Karpas-422 (cell line): ENCODE measurements at regions not wholly inside any gene's neighbourhood (a gene's known extent, or its start where the extent isn't known, plus 50 kb on each side); places are given as distances from the start of the nearest gene placed in this dataset.

ENCODE experiments used
- DNase-seq: peaks from one replicate; pipeline ENCODE4 v3.0.0-alpha.2; 2015
- H2AFZ ChIP-seq: fragments of 200-600 bp; sonication (generic); 2 replicates; pipeline ENCODE4 v1.6.1; 2014; ENCODE audit warnings: antibody characterized with exemption, low read length, mixed read lengths
- H3K27ac ChIP-seq: fragments of 200-600 bp; sonication (generic); 2 replicates; pipeline ENCODE4 v1.5.1; 2014; ENCODE audit warnings: mild to moderate bottlenecking, low read length, moderate library complexity
- H3K27me3 ChIP-seq: fragments of 200-600 bp; sonication (generic); 2 replicates; pipeline ENCODE4 v1.6.1; 2014; ENCODE audit warnings: low read length, mixed read lengths
- H3K36me3 ChIP-seq: fragments of 200-600 bp; sonication (generic); 2 replicates; pipeline ENCODE4 v1.6.1; 2014; ENCODE audit warnings: low read length, mixed read lengths; ENCODE audit not compliant: insufficient read depth
- H3K4me1 ChIP-seq: fragments of 200-600 bp; sonication (generic); 2 replicates; pipeline ENCODE4 v1.6.1; 2014; ENCODE audit warnings: mild to moderate bottlenecking, low read length, mixed read lengths
- H3K4me2 ChIP-seq: fragments of 200-600 bp; sonication (generic); 2 replicates; pipeline ENCODE4 v1.6.1; 2014; ENCODE audit warnings: low read length, low read depth, mild to moderate bottlenecking; ENCODE audit not compliant: poor library complexity, severe bottlenecking
- H3K4me3 ChIP-seq: fragments of 200-600 bp; sonication (generic); 2 replicates; pipeline ENCODE4 v1.5.1; 2014; ENCODE audit warnings: mild to moderate bottlenecking, antibody characterized with exemption, low read length, mixed read lengths
- H3K79me2 ChIP-seq: fragments of 200-600 bp; sonication (generic); 2 replicates; pipeline ENCODE4 v1.6.1; 2014; ENCODE audit warnings: mild to moderate bottlenecking, low read length, mixed read lengths
- H3K9ac ChIP-seq: fragments of 200-600 bp; sonication (generic); 2 replicates; pipeline ENCODE4 v1.6.0; 2014; ENCODE audit warnings: low read length
- H3K9me2 ChIP-seq: fragments of 200-600 bp; sonication (generic), shearing (Covaris generic); replicated peaks from 2 replicates; pipeline ENCODE4 v1.6.0; 2014; ENCODE audit warnings: mild to moderate bottlenecking, low read length, moderate library complexity; ENCODE audit not compliant: insufficient read depth
- H3K9me3 ChIP-seq: fragments of 300-700, 200-600 bp; sonication (generic); 2 replicates; pipeline ENCODE4 v1.6.1; 2014; ENCODE audit warnings: low read length, mixed read lengths
- H4K20me1 ChIP-seq: fragments of 200-600 bp; sonication (generic); 2 replicates; pipeline ENCODE4 v1.6.1; 2014; ENCODE audit warnings: mild to moderate bottlenecking, antibody characterized with exemption, low read length, low read depth; ENCODE audit not compliant: insufficient read depth

- Histone ChIP-seq H3K9ac (no peak overlapping the region), H3K4me2 (no peak overlapping the region), H3K27ac (no peak overlapping the region), H3K4me3 (no peak overlapping the region), H3K9me2 (no peaks in the 10 kb centered on the region), H4K20me1 (no peaks in the 10 kb centered on the region), H2AFZ (no peak overlapping the region), H3K36me3 (no peaks in the 10 kb centered on the region), H3K27me3 (no peaks in the 10 kb centered on the region), H3K79me2 (no peaks in the 10 kb centered on the region), H3K4me1 (no peaks in the 10 kb centered on the region), H3K9me3 (no peaks in the 10 kb centered on the region)
- no peak for DNase-seq
Observed at GRCh38 chrX:22376369-22376768, 103.7 kb downstream of the CBLL2 start.

GRCh38 chrX:22378296-22378695 lies 105.6 kb downstream of the CBLL2 start:
- Histone ChIP-seq H4K20me1 (no peaks in the 10 kb centered on the region), H3K4me1 (no peaks in the 10 kb centered on the region), H3K36me3 (no peaks in the 10 kb centered on the region), H3K9me3 (no peaks in the 10 kb centered on the region; the same call in 1 of the 2 replicates), H3K4me3 (no peak overlapping the region), H3K79me2 (no peaks in the 10 kb centered on the region), H3K9ac (no peak overlapping the region), H3K27ac (no peak overlapping the region), H2AFZ (no peak overlapping the region), H3K4me2 (no peak overlapping the region), H3K27me3 (no peaks in the 10 kb centered on the region), H3K9me2 (no peaks in the 10 kb centered on the region)
- no peak for DNase-seq

GRCh38 chrX:22383988-22384387 lies 111.3 kb downstream of the CBLL2 start:
- H2AFZ ChIP-seq, result no peak overlapping the region
- no peak for DNase-seq
- H3K4me2 ChIP-seq, result no peak overlapping the region
- no peak overlapping the region for H3K27ac ChIP-seq
- H4K20me1 ChIP-seq, result no peaks in the 10 kb centered on the region
- no peaks in the 10 kb centered on the region for H3K79me2 ChIP-seq
- no peaks in the 10 kb centered on the region for H3K9me2 ChIP-seq
- no peaks in the 10 kb centered on the region for H3K4me1 ChIP-seq
- no peaks in the 10 kb centered on the region for H3K36me3 ChIP-seq
- no peaks in the 10 kb centered on the region for H3K27me3 ChIP-seq
- no peak overlapping the region for H3K4me3 ChIP-seq
- H3K9ac ChIP-seq, result no peak overlapping the region
- H3K9me3 ChIP-seq, result no peaks in the 10 kb centered on the region; the same call in 1 of the 2 replicates

- H3K4me3 ChIP-seq, result no peak overlapping the region
- no peaks in the 10 kb centered on the region for H3K4me1 ChIP-seq
- no peaks in the 10 kb centered on the region for H3K9me2 ChIP-seq
- H3K4me2 ChIP-seq, result no peak overlapping the region
- H3K79me2 ChIP-seq, result no peaks in the 10 kb centered on the region
- H3K27ac ChIP-seq, result no peak overlapping the region
- H3K27me3 ChIP-seq, result no peaks in the 10 kb centered on the region
- no peak overlapping the region for H2AFZ ChIP-seq
- no peak overlapping the region for H3K9ac ChIP-seq
- DNase-seq, result no peak
- H3K9me3 ChIP-seq, result no peaks in the 10 kb centered on the region
- no peaks in the 10 kb centered on the region for H3K36me3 ChIP-seq
- H4K20me1 ChIP-seq, result no peaks in the 10 kb centered on the region
Observed at GRCh38 chrX:22389556-22390179, 117.0 kb downstream of the CBLL2 start.

- H3K4me3 ChIP-seq, result no peak overlapping the region
- H3K36me3 ChIP-seq, result no peaks in the 10 kb centered on the region
- no peaks in the 10 kb centered on the region for H4K20me1 ChIP-seq
- no peaks in the 10 kb centered on the region for H3K9me2 ChIP-seq
- H3K4me1 ChIP-seq, result no peaks in the 10 kb centered on the region
- no peak for DNase-seq
- H3K9ac ChIP-seq, result no peak overlapping the region
- H3K27me3 ChIP-seq, result no peaks in the 10 kb centered on the region
- H3K9me3 ChIP-seq, result no peaks in the 10 kb centered on the region
- no peaks in the 10 kb centered on the region for H3K79me2 ChIP-seq
- H2AFZ ChIP-seq, result no peak overlapping the region
- H3K27ac ChIP-seq, result no peak overlapping the region
- H3K4me2 ChIP-seq, result no peak overlapping the region
Observed at GRCh38 chrX:22392133-22392948, 119.6 kb downstream of the CBLL2 start.

- Histone ChIP-seq H3K27me3 (no peaks in the 10 kb centered on the region), H3K9me3 (no peaks in the 10 kb centered on the region), H3K79me2 (no peaks in the 10 kb centered on the region), H3K4me2 (no peak overlapping the region), H2AFZ (no peak overlapping the region), H3K36me3 (no peaks in the 10 kb centered on the region), H3K4me1 (no peaks in the 10 kb centered on the region), H4K20me1 (no peaks in the 10 kb centered on the region), H3K9me2 (no peaks in the 10 kb centered on the region), H3K27ac (no peak overlapping the region), H3K9ac (no peak overlapping the region), H3K4me3 (no peak overlapping the region)
- no peak for DNase-seq
Observed at GRCh38 chrX:22395372-22395771, 122.7 kb downstream of the CBLL2 start.

- Histone ChIP-seq H2AFZ (no peak overlapping the region), H3K9me3 (no peaks in the 10 kb centered on the region), H3K4me1 (no peaks in the 10 kb centered on the region), H3K9ac (no peak overlapping the region), H3K4me2 (no peak overlapping the region), H3K79me2 (no peaks in the 10 kb centered on the region), H3K36me3 (no peaks in the 10 kb centered on the region), H3K4me3 (no peak overlapping the region), H3K27me3 (no peaks in the 10 kb centered on the region), H3K27ac (no peak overlapping the region), H3K9me2 (no peaks in the 10 kb centered on the region), H4K20me1 (no peaks in the 10 kb centered on the region)
- no peak for DNase-seq
Observed at GRCh38 chrX:22396408-22396807, 123.7 kb downstream of the CBLL2 start.

- DNase-seq, result no peak
- Histone ChIP-seq H3K4me3 (no peak overlapping the region), H4K20me1 (no peaks in the 10 kb centered on the region), H3K36me3 (no peaks in the 10 kb centered on the region), H3K4me1 (no peaks in the 10 kb centered on the region), H3K27me3 (no peaks in the 10 kb centered on the region), H3K9me3 (no peaks in the 10 kb centered on the region), H3K79me2 (no peaks in the 10 kb centered on the region), H2AFZ (no peak overlapping the region), H3K27ac (no peak overlapping the region), H3K9ac (no peak overlapping the region), H3K9me2 (no peaks in the 10 kb centered on the region), H3K4me2 (no peak overlapping the region)
Observed at GRCh38 chrX:22397566-22397965, 124.9 kb downstream of the CBLL2 start.
